B cell (primary cell): ENCODE measurements at regions not wholly inside any gene's neighbourhood (a gene's known extent, or its start where the extent isn't known, plus 50 kb on each side); places are given as distances from the start of the nearest gene placed in this dataset.

Experiments used
- ATAC-seq: fragments of 200-7000 bp; cut with Tn5 transposase; one replicate; pipeline ENCODE4 v1.10.0; 2021; ENCODE audit warnings: low read depth, mild to moderate bottlenecking, moderate number of reproducible peaks, moderate library complexity
- CTCF ChIA-PET: fragments of 350-600 bp; sonication (Branson Sonifier 250); formaldehyde crosslinking; loops from one replicate; lab custom pipeline; 2021; ENCODE audit warnings: antibody characterized with exemption, inconsistent platforms; lab: Charles Lee
- POLR2A ChIA-PET: fragments of 350-600 bp; sonication (Branson Sonifier 250); formaldehyde crosslinking; loops from one replicate; lab custom pipeline; 2021; ENCODE audit warnings: antibody characterized with exemption; lab: Charles Lee
- DNase-seq: peaks from one replicate; pipeline ENCODE4 v3.0.0; 2013
- H2AFZ ChIP-seq: 2 replicates; pipeline ENCODE4 v1.6.1; 2012; ENCODE audit warnings: mild to moderate bottlenecking, low read depth, low read length; ENCODE audit not compliant: insufficient read depth, poor library complexity, severe bottlenecking
- H3K27ac ChIP-seq, 2 donors: 1 replicate in 1 of 2; 2 replicates in 1 of 2; pipeline ENCODE4 v1.5.1; 2012 to 2013; ENCODE audit warnings: low read length in 2 of 2, mild to moderate bottlenecking in 2 of 2, moderate library complexity in 1 of 2
- H3K27me3 ChIP-seq, 4 experiments: fragments of 200-600 bp in 1 of 4; sonication (generic) in 1 of 4; replicated peaks in 1 of 4; 1 replicate in 2 of 4; 2 replicates in 2 of 4; pipeline versions ENCODE4 v1.6.1 to v1.7.0; 2013 to 2016; ENCODE audit warnings: low read length in 3 of 4, mild to moderate bottlenecking in 2 of 4, mixed read lengths in 1 of 4, moderate library complexity in 1 of 4; ENCODE audit not compliant: insufficient read depth in 4 of 4, control insufficient read depth in 3 of 4; ENCODE audit errors: control extremely low read depth in 1 of 4
- H3K36me3 ChIP-seq, 2 experiments: replicated peaks in 1 of 2; 1 replicate in 1 of 2; 2 replicates in 1 of 2; pipeline versions ENCODE4 v1.6.1 to v1.7.1; 2013; ENCODE audit warnings: low read length in 1 of 2; ENCODE audit not compliant: insufficient read depth in 2 of 2, control insufficient read depth in 1 of 2; ENCODE audit errors: control extremely low read depth in 1 of 2, extremely low read depth in 1 of 2
- H3K4me1 ChIP-seq, 2 donors: fragments of 200-600 bp in 1 of 2; sonication (generic) in 1 of 2; 1 replicate in 1 of 2; 2 replicates in 1 of 2; pipeline versions ENCODE4 v1.5.1 to v1.6.1; 2013 to 2017; ENCODE audit warnings: low read length in 2 of 2; ENCODE audit not compliant: control insufficient read depth in 2 of 2, insufficient read depth in 2 of 2
- H3K4me2 ChIP-seq: replicated peaks from 2 replicates; pipeline ENCODE3; 2012; ENCODE audit warnings: mild to moderate bottlenecking, low read depth, low read length; ENCODE audit not compliant: poor library complexity, severe bottlenecking
- H3K4me3 ChIP-seq, 5 experiments: fragments of 200-600 bp in 1 of 5; sonication (generic) in 1 of 5; 1 replicate in 3 of 5; 2 replicates in 2 of 5; pipeline versions ENCODE4 v1.5.1 to v1.7.0; 2011 to 2016; ENCODE audit warnings: low read length in 4 of 5, mild to moderate bottlenecking in 4 of 5, low read depth in 2 of 5, control low read depth in 1 of 5, moderate library complexity in 1 of 5; ENCODE audit not compliant: insufficient read depth in 1 of 5; ENCODE audit errors: control extremely low read depth in 1 of 5, extremely low read depth in 1 of 5
- H3K79me2 ChIP-seq: fragments of 200-600 bp; sonication (generic); one replicate; pipeline ENCODE4 v1.6.0; 2016; ENCODE audit warnings: low read length; ENCODE audit not compliant: control insufficient read depth, insufficient read depth
- H3K9ac ChIP-seq: fragments of 200-600 bp; sonication (generic); 2 replicates; pipeline ENCODE4 v1.6.1; 2017; ENCODE audit warnings: mild to moderate bottlenecking, low read length, moderate library complexity
- H3K9me3 ChIP-seq, 3 donors: one replicate each; pipeline versions ENCODE4 v1.6.1 to v1.7.1; 2013; ENCODE audit warnings: low read length in 2 of 3; ENCODE audit not compliant: control insufficient read depth in 2 of 3, insufficient read depth in 1 of 3; ENCODE audit errors: control extremely low read depth in 1 of 3
- H4K20me1 ChIP-seq: 2 replicates; pipeline ENCODE4 v1.6.0; 2012; ENCODE audit warnings: mild to moderate bottlenecking, low read length; ENCODE audit not compliant: insufficient read depth, control insufficient read depth, poor library complexity, severe bottlenecking
- H3K27ac Mint-ChIP-seq: one replicate; pipeline ENCODE4 v1.8.0; 2021; ENCODE audit warnings: mixed read lengths
- H3K27me3 Mint-ChIP-seq: one replicate; pipeline ENCODE4 v1.8.0; 2021; ENCODE audit warnings: mixed read lengths
- H3K4me1 Mint-ChIP-seq: one replicate; pipeline ENCODE4 v1.8.0; 2021; ENCODE audit warnings: mixed read lengths
- H3K4me3 Mint-ChIP-seq: one replicate; pipeline ENCODE4 v1.8.0; 2021; ENCODE audit warnings: mixed read lengths
- H3K9me3 Mint-ChIP-seq: one replicate; pipeline ENCODE4 v1.8.0; 2022; ENCODE audit warnings: mixed read lengths; ENCODE audit not compliant: insufficient read depth
- CTCF ChIP-seq: fragments of 200-600 bp; IDR thresholded peaks from one replicate; pipeline ENCODE4 v1.8.0; 2022; ENCODE audit warnings: antibody characterized with exemption, mild to moderate bottlenecking
- EZH2 ChIP-seq: IDR thresholded peaks from 2 replicates; pipeline ENCODE4 v1.6.1; 2012; ENCODE audit warnings: borderline replicate concordance, low read depth, mild to moderate bottlenecking, moderate library complexity, low read length; ENCODE audit not compliant: insufficient read depth, poor library complexity, severe bottlenecking
- WGBS: methylation state at CpG from one replicate; pipeline ENCODE4 v1.1.5; 2013; ENCODE audit warnings: missing lambda C conversion rate; ENCODE audit not compliant: insufficient coverage; 5-methylcytosine and 5-hydroxymethylcytosine counted together
- intact Hi-C: fragments of 100-400 bp; cut with micrococcal nuclease; formaldehyde crosslinking; loops from one replicate; pipeline ENCODE4 v1.10.0; 2022

GRCh38 chr4:181372014-181372413 is 871.2 kb upstream of the TENM3 start:
- DNase-seq, result no peak
- H3K27ac Mint-ChIP-seq, result no peak overlapping the region
- no peak overlapping the region for H3K27ac ChIP-seq
- H3K9ac ChIP-seq, result no peak overlapping the region
- no peaks in the 10 kb centered on the region for H4K20me1 ChIP-seq
- no peak overlapping the region for H3K4me3 ChIP-seq
- H3K9me3 ChIP-seq, result peaks cover 0 to 3% (median 0%) of the 10 kb centered on the region in 3 donors
- no peaks in the 10 kb centered on the region for H3K4me1 Mint-ChIP-seq
- no peaks in the 10 kb centered on the region for H3K27me3 ChIP-seq
- no peak for ATAC-seq
- no peak overlapping the region for H2AFZ ChIP-seq
- no peaks in the 10 kb centered on the region for H3K36me3 ChIP-seq
- no peaks in the 10 kb centered on the region for H3K9me3 Mint-ChIP-seq
- no peaks in the 10 kb centered on the region for H3K4me1 ChIP-seq
- H3K4me2 ChIP-seq, result no peak overlapping the region
- no peaks in the 10 kb centered on the region for H3K27me3 Mint-ChIP-seq
- no peak for TF ChIP-seq CTCF
- no peak for TF ChIP-seq EZH2
- intact Hi-C loops, result no loop called here
- no peaks in the 10 kb centered on the region for H3K79me2 ChIP-seq
- WGBS, result 75% methylated on average over 2 of the region's 3 CpGs
- ChIA-PET CTCF (no interaction called here), POLR2A (no interaction called here)
- H3K4me3 Mint-ChIP-seq, result no peak overlapping the region

- Histone ChIP-seq H3K27ac (no peak overlapping the region), H3K36me3 (no peaks in the 10 kb centered on the region), H3K4me2 (no peak overlapping the region), H3K9ac (no peak overlapping the region), H3K4me3 (no peak overlapping the region), H4K20me1 (no peaks in the 10 kb centered on the region), H3K9me3 (peaks cover 0 to 3% (median 0%) of the 10 kb centered on the region in 3 donors), H3K27me3 (no peaks in the 10 kb centered on the region), H3K79me2 (no peaks in the 10 kb centered on the region), H3K4me1 (no peaks in the 10 kb centered on the region), H2AFZ (no peak overlapping the region)
- ChIA-PET POLR2A (no interaction called here), CTCF (no interaction called here)
- Mint-ChIP-seq H3K4me1 (no peaks in the 10 kb centered on the region), H3K27ac (no peak overlapping the region), H3K9me3 (no peaks in the 10 kb centered on the region), H3K27me3 (no peaks in the 10 kb centered on the region), H3K4me3 (no peak overlapping the region)
- DNase-seq, result no peak
- WGBS, result 72% methylated on average over 6 of the region's 8 CpGs
- ATAC-seq, result no peak
- intact Hi-C loops, result no loop called here
- TF ChIP-seq EZH2, result no peak
- TF ChIP-seq CTCF, result no peak
These were observed 867.1 kb upstream of the TENM3 start for GRCh38 chr4:181376058-181376457.
